HG03469 (cell line): ENCODE measurements at regions not wholly inside any gene's neighbourhood (a gene's known extent, or its start where the extent isn't known, plus 50 kb on each side); places are given as distances from the start of the nearest gene placed in this dataset.

Source experiments
- ATAC-seq: cut with Tn5 transposase; IDR thresholded peaks from one replicate; pipeline ENCODE4 v1.9.1; 2021; ENCODE audit warnings: mild to moderate bottlenecking, moderate library complexity, moderate number of reproducible peaks; ENCODE audit not compliant: unreplicated experiment

DNA sequence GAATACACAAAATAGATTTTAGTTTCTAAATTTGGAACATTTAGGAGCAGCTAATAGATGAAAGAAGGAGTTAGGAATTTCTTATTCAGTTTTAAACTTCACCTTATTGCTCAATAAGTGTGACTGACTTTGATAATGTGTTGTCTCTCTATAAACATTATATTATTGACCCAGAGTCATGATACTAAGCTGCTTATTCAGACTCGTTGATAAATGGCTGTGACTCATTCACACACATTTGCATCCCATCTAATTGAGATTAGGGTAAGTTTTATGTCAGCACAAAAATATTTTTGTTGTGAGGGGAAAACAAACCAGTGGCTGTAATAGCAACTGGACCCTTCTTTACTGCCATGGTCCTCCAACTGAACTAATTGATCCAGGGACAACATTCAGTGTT, 137.6 kb downstream of the GOLIM4 start:
- no peak for ATAC-seq

DNA sequence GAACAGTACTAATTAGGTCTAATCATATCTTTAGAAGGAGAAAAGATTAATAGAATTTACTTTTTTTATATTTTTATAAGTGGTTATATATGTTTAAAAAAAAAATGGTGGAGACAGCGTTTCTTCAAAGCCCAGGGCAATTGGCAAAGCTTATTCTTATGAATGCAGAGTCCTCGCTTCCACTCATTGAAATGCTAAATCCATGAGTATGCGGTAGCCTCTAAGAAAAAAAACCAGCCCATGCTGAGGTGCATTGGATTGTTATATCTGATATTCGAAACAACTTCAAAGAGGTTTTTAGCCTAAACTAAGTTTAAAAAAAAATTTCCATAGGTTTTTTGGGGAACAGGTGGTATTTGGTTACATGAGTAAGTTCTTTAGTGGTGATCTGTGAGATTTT, 142.8 kb downstream of the GOLIM4 start:
- ATAC-seq: no peak

DNA sequence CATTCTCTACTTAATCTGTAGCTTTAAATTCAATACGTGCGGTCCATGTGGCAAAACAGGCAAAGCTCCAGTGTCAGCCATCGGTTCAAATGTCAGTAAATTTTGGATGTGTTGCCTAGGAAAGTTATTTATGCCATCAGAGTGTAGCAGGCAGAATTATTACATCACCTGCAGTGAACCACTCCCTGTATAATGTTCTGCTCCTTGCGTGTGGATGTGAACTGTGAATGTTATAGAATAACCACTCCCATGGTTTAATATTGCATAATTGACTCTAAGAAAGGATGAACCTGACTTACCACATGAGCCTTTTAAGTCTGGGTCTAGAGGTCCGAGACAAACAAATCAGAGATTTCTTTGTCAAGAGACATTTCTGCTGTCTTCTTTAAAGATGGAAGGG, 145.5 kb downstream of the GOLIM4 start:
- no peak for ATAC-seq

DNA sequence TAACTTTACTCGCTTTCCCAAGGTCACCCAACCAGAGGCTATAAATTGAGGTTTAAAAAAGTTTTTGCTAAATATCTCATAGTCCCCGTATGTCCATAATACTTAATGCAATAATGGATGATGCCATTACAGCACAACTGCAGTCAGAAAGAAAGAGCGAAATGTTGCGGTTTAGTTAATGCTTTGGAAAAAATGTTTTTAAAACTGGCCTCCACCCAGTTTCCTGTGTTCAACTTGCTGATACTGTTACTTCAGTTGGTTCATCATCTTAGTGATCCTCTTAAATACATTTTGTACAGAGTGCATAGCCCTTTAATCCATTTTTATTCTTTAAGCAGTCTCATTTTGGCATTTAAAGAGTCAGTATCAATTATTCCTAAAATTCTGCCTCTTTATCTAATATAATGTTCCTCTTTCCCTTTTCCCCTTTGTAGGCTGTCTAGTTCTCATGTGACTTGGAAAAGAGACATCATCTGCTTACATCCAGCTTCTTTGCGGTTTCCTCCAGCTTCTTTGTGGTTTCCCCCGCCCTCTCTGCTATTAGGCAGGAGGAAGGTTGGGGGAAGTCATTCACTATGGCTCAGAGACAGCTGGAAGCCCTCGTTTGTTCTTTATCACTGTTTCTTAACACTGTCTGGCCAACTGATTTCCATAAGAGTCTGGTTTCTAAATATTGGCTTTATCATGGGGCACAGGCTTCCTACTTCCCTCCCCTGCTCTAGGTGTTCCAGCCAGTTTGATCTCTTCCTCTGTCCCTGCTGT, 154.3 kb downstream of the GOLIM4 start:
- no peak for ATAC-seq

DNA sequence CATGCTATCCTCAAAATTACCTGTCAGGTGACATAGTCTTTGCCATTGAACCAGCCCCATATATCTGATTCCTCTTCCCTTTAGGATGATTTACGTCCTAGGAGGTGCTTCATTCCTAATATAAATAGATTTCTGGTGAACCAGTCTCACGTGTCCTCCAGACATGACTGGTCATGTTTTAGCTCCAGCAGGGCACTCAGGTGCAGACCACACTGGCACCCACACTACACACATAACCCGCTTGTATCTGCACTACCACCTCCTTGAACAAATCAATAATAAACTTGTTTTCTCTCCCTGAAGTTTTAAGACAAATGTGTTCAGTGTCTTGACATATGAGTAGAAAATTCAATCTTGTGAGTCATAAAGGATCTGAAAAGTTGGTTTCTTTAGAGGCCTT, 155.5 kb downstream of the GOLIM4 start:
- ATAC-seq: no peak

DNA sequence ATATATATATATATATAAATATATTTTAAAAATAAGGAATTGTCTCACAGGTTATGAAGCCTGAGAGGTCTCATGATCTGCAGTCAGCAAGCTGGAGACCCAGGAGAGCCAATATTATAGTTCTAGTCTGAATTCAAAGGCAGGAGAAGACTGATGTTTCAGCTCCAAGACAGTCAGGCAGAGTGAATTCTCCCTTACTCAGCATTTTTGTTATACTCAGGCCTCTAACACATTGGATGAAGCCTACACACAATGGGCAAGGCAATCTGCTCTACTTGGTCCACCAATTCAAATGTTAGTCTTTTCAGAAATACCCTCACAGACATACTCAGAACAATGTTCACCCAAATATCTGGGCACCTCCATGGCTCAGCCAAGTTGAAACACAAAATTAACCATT, 157.2 kb downstream of the GOLIM4 start:
- no peak for ATAC-seq

DNA sequence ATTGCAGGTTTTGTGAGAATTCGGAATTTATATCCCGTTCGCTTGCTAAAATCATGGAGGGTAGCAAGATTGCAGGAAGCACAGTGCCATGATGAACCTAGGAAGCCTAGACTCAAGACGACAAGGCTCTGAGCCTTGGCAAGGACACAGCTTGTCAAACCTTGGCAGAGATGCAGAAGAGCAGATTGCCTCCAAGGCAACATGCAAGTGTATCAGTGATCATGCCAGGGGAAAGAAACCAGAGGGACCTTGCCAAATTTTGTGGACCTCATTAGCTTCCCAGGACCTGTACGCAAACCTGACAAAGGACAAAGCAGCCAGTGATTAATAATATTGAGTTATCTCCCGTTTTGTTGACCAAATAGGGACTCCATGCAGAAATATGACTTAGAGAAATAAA, 159.7 kb downstream of the GOLIM4 start:
- ATAC-seq: no peak

DNA sequence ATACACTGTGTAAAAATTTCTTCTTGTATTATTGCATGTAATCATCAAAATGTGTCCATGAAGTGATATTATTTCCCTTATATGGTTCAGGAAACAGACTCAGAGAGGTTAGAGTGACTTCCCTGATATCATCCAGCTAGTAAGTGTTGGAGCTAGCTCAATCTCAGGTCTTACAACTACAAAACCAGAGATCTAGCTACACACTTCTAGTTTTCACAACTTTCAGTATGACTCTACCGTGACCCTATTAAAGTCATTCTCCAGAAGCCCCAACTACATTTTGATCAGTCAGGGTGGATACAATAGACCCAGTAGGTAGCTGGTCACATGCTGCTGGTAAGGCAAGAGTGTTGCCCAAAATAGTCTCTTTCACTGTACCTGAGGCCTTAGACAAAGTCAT, 165.3 kb downstream of the GOLIM4 start:
- peak; percentile 41 for ATAC-seq

DNA sequence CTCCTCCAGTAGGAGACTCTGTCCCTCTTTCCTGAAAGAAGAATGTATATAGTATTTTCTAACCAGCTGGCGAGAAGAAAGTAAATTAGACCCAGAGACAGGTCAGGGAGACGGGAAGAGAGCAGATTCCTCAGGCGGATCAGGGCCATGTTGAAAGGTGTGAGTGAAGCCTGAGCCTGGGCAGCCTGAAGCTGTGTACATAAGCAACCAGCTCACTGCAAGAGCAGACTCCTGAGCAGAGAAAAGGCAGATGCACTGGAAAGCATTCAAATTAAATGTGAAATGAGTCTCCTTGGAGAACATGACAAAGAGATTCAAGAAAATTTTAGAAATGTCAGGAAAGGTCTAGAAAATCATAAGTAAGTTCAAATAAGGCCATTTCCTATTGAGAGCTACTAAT, 165.8 kb downstream of the GOLIM4 start:
- no peak for ATAC-seq

DNA sequence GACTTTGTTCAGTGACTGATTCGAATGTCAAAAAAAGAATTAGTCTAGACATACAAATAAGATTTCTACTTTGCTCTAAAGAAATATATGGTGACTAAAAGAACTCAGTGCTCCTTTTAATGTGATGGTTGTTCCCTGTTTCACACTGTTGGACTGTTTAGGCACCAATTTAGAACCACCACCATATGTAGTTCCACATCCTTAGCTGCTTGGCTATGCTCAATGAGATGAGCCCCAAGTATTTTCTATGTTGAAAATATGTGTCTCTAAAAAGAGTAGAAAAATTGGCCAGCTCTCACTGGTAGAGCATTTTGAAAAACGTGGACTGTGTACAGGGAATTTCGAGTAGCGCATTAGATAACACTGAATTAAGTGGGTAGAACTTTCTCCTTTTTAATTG, 167.3 kb downstream of the GOLIM4 start:
- no peak for ATAC-seq

DNA sequence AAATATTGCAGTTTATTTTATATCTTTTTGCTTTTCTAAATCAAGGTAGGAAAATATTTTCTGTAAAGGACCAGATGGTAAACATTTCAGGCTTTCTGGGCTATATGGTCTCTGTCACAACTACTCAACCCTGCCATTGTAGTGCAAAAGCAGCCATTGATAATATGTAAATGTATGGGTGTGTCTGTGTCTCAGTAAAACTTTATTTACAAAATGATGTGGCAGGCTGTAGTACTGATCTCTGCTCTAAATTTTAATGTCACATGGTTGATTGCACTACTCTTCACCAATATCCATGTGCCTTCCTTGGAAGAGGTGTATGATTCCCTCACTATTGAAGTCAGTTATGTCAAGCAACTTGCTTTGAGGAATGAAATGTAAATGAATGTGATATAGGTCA, 175.0 kb downstream of the GOLIM4 start:
- no peak for ATAC-seq

DNA sequence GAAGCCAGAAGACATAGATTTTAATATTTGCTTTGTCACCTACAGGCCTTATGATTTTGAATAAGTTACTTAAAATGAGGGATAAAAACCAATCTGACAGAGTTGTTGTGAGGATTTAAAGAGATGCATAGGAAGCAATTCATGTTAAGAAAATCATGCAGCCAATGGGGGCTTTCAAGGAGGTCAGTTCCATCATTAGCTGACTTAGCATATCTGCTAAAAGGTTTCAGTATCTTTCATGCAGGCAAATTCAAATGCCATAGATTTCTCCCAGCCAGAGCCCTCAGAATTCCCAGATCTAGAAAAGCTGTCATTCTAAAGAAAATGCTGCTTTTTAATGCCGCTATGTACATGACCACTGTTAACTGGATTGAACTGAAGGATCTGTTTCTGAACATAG, 176.1 kb downstream of the GOLIM4 start:
- ATAC-seq: no peak

DNA sequence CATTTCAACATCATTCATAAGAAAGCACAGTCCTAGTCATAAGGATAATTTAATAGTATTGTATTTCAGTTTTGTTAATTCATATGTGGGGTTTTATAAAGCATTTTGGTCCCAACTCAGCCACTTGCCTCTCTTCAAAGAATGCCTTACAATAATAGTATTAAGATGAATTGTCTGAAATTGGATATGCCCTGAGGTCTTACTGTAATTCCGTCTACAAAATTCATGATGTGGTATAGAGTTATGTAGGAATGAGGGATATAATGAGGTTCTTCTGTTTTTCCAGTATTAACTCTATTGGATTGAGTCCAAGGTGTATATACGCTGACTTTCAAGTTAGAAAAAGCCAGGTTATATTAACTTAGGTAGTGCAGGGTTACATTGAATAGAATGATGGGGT, 177.0 kb downstream of the GOLIM4 start:
- no peak for ATAC-seq

DNA sequence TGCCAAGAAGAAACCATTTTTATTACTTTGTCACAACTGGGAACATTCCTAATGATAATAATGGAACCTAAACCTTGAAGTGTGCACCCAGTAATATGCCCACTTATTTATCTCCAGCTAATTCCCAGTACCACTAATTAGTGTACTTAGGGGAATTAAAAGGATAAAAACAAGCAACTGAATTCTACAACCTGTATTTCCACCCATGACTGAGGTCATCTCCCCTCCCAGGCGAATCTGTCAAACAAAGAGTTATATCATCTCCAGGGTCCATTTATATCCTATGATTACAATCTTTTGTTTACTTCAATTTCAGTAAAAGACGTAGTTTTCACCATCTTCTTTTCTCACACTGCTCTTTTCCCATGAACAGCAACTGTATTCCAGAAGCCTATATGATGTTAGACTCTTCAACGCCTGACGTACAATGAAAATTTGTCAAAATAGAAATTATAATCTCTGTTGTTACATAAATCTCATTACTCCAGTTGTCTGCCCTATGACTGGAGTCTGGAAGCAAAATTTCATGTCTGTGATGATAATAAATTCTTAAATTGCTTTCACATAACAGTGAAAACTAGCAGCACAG, 177.6 kb downstream of the GOLIM4 start:
- no peak for ATAC-seq

DNA sequence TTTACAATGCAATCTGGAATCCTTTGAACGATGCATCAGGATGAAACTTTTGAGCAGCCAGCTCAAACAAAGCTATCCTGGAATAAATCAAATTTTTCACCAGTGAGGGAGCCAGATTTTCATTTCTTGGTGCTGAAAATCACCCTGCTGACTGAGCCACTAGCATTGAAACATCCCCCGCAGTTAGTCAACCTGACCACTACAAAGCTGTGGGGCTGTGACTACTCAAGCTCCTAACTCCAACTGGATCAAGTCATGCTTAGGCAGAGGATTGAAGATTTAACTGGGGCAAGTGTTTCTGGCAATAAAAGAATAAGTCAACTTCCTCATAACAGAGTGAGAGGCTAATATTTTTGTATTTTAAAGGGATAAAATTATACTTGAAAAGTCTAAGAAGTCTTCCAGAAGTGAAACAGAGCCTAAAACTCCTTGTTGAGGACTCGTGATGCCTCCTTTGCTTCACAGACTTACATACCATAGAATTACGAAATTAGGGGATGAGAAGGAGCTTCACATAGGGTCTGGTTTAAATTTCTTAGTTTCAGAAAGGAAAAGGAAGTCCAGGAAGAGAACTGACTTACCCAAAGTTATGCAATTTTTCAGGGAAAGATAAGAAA, 177.8 kb downstream of the SERPINI1 start:
- no peak for ATAC-seq

DNA sequence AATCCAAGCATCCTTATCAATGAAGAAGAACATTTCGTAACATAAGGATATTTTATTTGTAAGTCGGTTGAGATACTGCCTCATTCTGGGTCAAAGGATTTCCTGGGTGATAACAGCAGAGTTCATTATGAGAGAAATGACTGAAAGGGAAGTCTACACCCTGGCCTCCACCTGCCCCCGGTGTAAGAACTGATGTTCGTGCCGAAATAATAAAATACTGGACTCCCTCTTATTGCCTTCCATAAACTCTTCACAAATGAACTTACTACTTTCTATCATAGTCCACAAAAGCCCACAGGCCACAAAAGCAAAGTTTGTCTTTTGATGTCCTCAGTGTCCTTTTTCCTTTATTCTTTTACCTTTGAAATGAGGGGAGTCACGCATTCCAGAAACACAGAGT, 174.4 kb downstream of the SERPINI1 start:
- no peak for ATAC-seq

DNA sequence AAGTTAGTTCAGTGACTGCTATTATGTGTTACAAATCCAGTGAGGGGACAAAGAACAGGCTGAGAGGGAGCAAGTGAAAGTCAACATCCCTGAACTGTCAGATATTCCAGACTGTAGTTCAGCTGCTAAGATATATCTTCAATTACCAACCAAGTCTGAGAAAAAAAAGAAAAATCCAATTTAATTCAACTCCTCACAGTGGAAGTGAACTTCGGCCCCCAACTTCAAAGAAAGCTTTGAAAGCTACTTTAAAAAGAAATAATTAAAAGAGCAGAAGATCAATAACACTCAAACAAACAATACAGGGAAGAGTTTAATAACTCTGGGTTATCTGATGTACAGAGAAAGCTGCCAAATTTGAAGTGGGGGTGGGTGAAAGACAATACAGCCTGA, 174.0 kb downstream of the SERPINI1 start:
- ATAC-seq: no peak

DNA sequence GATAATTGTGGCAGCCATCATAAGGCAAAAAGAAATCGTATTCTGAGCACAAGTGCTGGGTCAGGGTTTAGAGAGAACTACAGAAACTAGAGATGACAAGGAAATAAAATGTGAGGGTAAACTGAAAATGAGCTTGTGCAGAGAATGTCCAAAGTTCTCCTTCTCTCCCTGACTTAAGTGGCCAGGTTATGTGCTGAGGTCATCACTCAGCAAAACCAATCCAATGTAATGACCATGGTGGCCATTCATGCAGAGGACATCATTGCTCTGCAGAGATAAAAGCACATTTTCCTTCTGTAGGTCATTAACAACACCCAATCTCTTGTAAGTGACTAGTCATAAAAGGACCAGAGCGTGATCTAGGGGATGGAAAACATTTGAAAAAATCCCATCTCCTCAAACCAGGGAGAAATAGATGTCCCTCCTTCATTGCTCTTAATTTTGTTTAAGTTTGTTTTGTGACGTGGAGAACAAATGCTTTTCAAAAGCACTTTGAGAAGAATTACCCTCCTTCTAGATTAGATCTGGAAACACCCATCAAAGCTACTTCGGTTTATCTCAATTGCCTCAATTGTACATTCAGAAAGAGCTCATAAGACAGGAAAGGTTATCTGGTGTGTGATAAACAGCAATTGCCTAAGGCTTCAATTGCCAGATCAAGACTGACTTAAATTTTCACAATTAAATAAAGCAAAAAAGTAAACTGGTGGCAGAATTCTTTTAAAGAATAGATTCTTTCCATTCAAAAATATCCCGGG, 173.4 kb downstream of the SERPINI1 start:
- ATAC-seq: no peak

DNA sequence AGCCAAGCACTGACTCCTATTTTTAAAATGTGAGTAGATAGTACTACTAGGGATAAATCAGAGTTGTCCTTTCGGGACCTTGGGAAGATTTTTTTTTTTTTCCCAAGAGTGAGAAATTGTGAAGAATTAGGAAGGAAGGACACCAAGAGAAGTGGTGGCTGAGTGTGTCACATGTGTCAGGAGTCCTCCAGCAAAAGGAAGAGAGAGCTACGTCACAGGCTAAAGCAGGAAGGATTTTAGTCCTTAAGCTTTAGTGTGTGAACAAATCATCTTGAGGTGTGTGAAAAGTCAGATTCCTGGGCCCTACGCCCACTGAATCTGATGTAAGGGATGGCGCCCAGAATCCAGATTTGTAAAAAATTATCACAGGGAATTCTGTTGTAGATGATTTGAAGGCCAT, 172.7 kb downstream of the SERPINI1 start:
- no peak for ATAC-seq

DNA sequence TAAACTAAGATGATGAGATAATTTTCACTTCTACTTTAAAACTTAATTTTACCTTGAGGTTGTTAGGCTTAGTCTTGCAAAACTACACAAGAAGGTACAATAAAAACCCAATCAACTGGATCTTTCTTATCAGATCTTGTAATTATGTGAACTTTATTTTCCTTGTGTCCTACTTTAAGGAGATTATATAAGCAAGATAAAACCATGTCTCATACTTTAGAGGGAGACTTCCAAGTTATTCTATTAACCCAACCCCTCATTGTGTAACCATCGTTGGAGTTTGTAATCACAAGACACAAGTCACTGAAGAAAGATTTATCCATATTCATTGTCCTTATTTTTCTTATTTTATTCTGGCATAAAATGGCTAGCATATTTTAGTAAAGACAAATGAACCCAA, 165.6 kb downstream of the SERPINI1 start:
- ATAC-seq: no peak

DNA sequence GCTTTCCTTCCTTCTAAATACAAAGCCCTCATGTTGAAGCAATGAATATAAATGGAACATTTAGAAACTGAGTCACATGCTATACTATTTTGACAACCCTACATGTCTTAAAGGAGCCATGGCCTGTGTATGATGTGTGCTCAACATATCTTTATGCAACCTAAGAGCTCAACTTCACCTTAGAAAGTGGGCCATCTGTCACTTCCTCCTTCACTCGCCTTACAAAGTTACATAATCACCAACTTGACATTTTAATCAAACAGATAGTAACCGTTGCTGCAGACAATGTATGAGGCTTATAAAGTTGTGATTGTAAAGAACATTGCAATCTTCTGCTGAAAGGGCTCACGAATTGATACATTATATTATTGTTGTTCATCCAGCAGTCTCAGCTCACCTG, 163.6 kb downstream of the SERPINI1 start:
- ATAC-seq: no peak

DNA sequence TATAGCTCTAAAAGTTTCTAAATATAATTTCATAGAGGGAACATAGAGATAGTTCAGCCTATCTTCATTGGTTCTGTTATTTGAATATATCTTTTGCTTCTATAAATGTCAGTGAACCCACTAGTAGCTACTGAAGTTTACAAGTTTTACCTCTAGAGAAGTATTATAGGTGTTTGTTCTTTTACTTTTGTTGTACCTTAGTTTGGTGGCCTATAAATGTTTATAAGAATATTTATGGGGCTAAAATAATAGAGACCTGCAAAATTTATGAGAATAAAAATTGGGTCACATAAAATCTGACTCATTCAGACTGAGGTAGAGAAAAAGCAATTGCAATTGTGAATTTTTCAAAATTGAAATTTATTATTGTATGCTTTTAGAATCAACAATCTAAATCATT, 162.6 kb downstream of the SERPINI1 start:
- no peak for ATAC-seq
